Liver (tissue), 8 donors: ENCODE measurements at regions not wholly inside any gene's neighbourhood (a gene's known extent, or its start where the extent isn't known, plus 50 kb on each side); places are given as distances from the start of the nearest gene placed in this dataset.

Source experiments
- DNase-seq: peaks from one replicate; pipeline ENCODE4 v3.0.0-alpha.2; 2017; ENCODE audit warnings: low spot score
- H3K27ac ChIP-seq, 2 donors: one replicate each; pipeline ENCODE4 v1.7.0; 2013; ENCODE audit warnings: inconsistent platforms in 2 of 2, low read length in 2 of 2, control low read depth in 1 of 2, low read depth in 1 of 2, mild to moderate bottlenecking in 1 of 2
- H3K27me3 ChIP-seq, 4 donors: one replicate each; pipeline versions ENCODE4 v1.6.1 to v1.7.0; 2013; ENCODE audit warnings: low read length in 3 of 4, inconsistent platforms in 1 of 4, mild to moderate bottlenecking in 1 of 4, moderate library complexity in 1 of 4; ENCODE audit not compliant: control insufficient read depth in 4 of 4, insufficient read depth in 4 of 4
- H3K36me3 ChIP-seq, 4 donors: one replicate each; pipeline versions ENCODE4 v1.6.1 to v1.7.0; 2013; ENCODE audit warnings: low read length in 3 of 4, mild to moderate bottlenecking in 3 of 4, low read depth in 1 of 4, moderate library complexity in 1 of 4; ENCODE audit not compliant: control insufficient read depth in 4 of 4, insufficient read depth in 3 of 4
- H3K4me1 ChIP-seq, 4 donors: one replicate each; pipeline versions ENCODE4 v1.6.1 to v1.7.0; 2013; ENCODE audit warnings: low read length in 3 of 4, mild to moderate bottlenecking in 3 of 4, moderate library complexity in 1 of 4; ENCODE audit not compliant: control insufficient read depth in 4 of 4, insufficient read depth in 4 of 4
- H3K4me3 ChIP-seq, 3 donors: one replicate each; pipeline versions ENCODE4 v1.6.1 to v1.7.0; 2013; ENCODE audit warnings: low read length in 3 of 3, control low read depth in 1 of 3, low read depth in 1 of 3, mild to moderate bottlenecking in 1 of 3
- H3K9ac ChIP-seq, 2 donors: one replicate each; pipeline ENCODE4 v1.7.0; 2013; ENCODE audit warnings: low read length in 2 of 2, mild to moderate bottlenecking in 2 of 2, moderate library complexity in 2 of 2, control low read depth in 1 of 2, low read depth in 1 of 2
- H3K9me3 ChIP-seq, 4 donors: one replicate each; pipeline versions ENCODE4 v1.6.1 to v1.7.0; 2013; ENCODE audit warnings: low read length in 3 of 4; ENCODE audit not compliant: control insufficient read depth in 4 of 4
- EGR1 ChIP-seq, 2 donors: IDR thresholded peaks; 2 replicates each; pipeline ENCODE4 v1.6.1; 2016 to 2018; ENCODE audit warnings: antibody characterized with exemption in 2 of 2, low read depth in 2 of 2
- FOXA1 ChIP-seq: IDR thresholded peaks from 2 replicates; pipeline ENCODE4 v1.6.1; 2016; ENCODE audit warnings: antibody characterized with exemption
- FOXA2 ChIP-seq: IDR thresholded peaks from 2 replicates; pipeline ENCODE4 v1.6.1; 2016; ENCODE audit warnings: antibody characterized with exemption
- GABPA ChIP-seq, 2 donors: IDR thresholded peaks in 1 of 2; conservative IDR thresholded peaks in 1 of 2; 2 replicates each; pipeline ENCODE4 v1.6.1; 2016; ENCODE audit warnings: antibody characterized with exemption in 2 of 2, mild to moderate bottlenecking in 1 of 2, moderate library complexity in 1 of 2
- HNF4A ChIP-seq, 2 donors: conservative IDR thresholded peaks; 2 replicates each; pipeline ENCODE4 v1.6.1; 2016; ENCODE audit warnings: antibody characterized with exemption in 2 of 2, mild to moderate bottlenecking in 2 of 2
- HNF4G ChIP-seq: IDR thresholded peaks from 2 replicates; pipeline ENCODE4 v1.6.1; 2016; ENCODE audit warnings: antibody characterized with exemption
- JUND ChIP-seq, 2 donors: IDR thresholded peaks; 2 replicates each; pipeline ENCODE4 v1.6.1; 2016; ENCODE audit warnings: antibody characterized with exemption in 2 of 2
- NR2F2 ChIP-seq: IDR thresholded peaks from 2 replicates; pipeline ENCODE4 v1.6.1; 2016; ENCODE audit warnings: antibody characterized with exemption
- RAD21 ChIP-seq, 2 donors: IDR thresholded peaks; 2 replicates each; pipeline ENCODE4 v1.6.1; 2016; ENCODE audit warnings: antibody characterized with exemption in 2 of 2, mild to moderate bottlenecking in 2 of 2
- RXRA ChIP-seq, 2 donors: IDR thresholded peaks; 2 replicates each; pipeline ENCODE4 v1.6.1; 2017 to 2018; ENCODE audit warnings: antibody characterized with exemption in 2 of 2, mild to moderate bottlenecking in 1 of 2
- SP1 ChIP-seq: IDR thresholded peaks from 2 replicates; pipeline ENCODE4 v1.6.1; 2018; ENCODE audit warnings: antibody characterized with exemption, mild to moderate bottlenecking
- TAF1 ChIP-seq: conservative IDR thresholded peaks from 2 replicates; pipeline ENCODE4 v1.6.1; 2016; ENCODE audit warnings: antibody characterized with exemption, mild to moderate bottlenecking
- YY1 ChIP-seq: IDR thresholded peaks from 2 replicates; pipeline ENCODE4 v1.6.1; 2016; ENCODE audit warnings: antibody characterized with exemption, mild to moderate bottlenecking
- WGBS: extraction: QIAGEN DNeasy Blood & Tissue Kit; methylation state at CpG from one replicate; pipeline ENCODE4 v1.1.7; 2013; 5-methylcytosine and 5-hydroxymethylcytosine counted together
- TF ChIP-seq, protein P1 (sequence below): fragments of 150-350 bp; IDR thresholded peaks from 2 replicates; pipeline ENCODE4 v1.5.1; 2017; ENCODE audit warnings: improper control_type of control experiment, low read depth, low read length; ENCODE audit not compliant: missing input control
- TF ChIP-seq, protein P2 (sequence below): IDR thresholded peaks from 2 replicates; pipeline ENCODE4 v1.6.1; 2016; ENCODE audit warnings: antibody characterized with exemption, mild to moderate bottlenecking
- TF ChIP-seq, protein P3 (sequence below): IDR thresholded peaks from 2 replicates; pipeline ENCODE4 v1.6.1; 2016; ENCODE audit warnings: antibody characterized with exemption
- TF ChIP-seq, protein P4 (sequence below): IDR thresholded peaks from 2 replicates; pipeline ENCODE4 v1.6.1; 2016; ENCODE audit warnings: antibody characterized with exemption
- TF ChIP-seq, protein P5 (sequence below): IDR thresholded peaks from 2 replicates; pipeline ENCODE4 v1.6.1; 2016; ENCODE audit warnings: antibody characterized with exemption
- donor health status: healthy.
- donor health status: healthy.
- donor health status: healthy.
- donor health status: healthy.
- donor health status: healthy.

DNA sequence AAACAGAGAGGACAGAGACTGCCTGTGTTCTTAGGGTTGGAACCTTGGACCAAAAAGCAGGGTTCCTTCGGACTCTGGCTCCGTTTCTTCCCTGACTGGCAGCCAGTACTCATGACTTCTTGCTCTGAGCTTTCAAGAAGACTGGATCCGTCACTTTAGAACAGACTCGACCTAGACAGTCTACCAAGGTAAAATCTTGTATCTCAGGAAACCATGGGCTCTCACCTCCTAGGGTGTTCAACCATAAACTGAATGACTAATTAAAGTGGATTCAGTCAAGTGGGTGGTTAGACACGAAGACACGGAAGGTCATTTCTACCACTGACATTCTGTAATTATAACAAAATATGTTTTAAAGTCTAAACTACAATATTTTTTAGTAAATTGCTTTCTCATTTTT, 153.8 kb upstream of the SLC39A10 start:
- no peak for DNase-seq
- 87% methylated on average over 6 of the region's 6 CpGs for whole genome bisulfite sequencing
- Histone ChIP-seq H3K36me3 (no peaks in the 10 kb centered on the region), H3K9ac (no peak overlapping the region), H3K4me1 (no peaks in the 10 kb centered on the region), H3K4me3 (no peak overlapping the region), H3K27me3 (no peaks in the 10 kb centered on the region), H3K27ac (no peak overlapping the region), H3K9me3 (peaks cover 0 to 5% (median 0%) of the 10 kb centered on the region in 4 donors)
- TF ChIP-seq HNF4G = no peak
- TF ChIP-seq, protein P1, sequence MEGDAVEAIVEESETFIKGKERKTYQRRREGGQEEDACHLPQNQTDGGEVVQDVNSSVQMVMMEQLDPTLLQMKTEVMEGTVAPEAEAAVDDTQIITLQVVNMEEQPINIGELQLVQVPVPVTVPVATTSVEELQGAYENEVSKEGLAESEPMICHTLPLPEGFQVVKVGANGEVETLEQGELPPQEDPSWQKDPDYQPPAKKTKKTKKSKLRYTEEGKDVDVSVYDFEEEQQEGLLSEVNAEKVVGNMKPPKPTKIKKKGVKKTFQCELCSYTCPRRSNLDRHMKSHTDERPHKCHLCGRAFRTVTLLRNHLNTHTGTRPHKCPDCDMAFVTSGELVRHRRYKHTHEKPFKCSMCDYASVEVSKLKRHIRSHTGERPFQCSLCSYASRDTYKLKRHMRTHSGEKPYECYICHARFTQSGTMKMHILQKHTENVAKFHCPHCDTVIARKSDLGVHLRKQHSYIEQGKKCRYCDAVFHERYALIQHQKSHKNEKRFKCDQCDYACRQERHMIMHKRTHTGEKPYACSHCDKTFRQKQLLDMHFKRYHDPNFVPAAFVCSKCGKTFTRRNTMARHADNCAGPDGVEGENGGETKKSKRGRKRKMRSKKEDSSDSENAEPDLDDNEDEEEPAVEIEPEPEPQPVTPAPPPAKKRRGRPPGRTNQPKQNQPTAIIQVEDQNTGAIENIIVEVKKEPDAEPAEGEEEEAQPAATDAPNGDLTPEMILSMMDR = no peak
- no peak for TF ChIP-seq NR2F2
- TF ChIP-seq SP1 = no peak
- TF ChIP-seq TAF1 = no peak
- TF ChIP-seq, protein P2, sequence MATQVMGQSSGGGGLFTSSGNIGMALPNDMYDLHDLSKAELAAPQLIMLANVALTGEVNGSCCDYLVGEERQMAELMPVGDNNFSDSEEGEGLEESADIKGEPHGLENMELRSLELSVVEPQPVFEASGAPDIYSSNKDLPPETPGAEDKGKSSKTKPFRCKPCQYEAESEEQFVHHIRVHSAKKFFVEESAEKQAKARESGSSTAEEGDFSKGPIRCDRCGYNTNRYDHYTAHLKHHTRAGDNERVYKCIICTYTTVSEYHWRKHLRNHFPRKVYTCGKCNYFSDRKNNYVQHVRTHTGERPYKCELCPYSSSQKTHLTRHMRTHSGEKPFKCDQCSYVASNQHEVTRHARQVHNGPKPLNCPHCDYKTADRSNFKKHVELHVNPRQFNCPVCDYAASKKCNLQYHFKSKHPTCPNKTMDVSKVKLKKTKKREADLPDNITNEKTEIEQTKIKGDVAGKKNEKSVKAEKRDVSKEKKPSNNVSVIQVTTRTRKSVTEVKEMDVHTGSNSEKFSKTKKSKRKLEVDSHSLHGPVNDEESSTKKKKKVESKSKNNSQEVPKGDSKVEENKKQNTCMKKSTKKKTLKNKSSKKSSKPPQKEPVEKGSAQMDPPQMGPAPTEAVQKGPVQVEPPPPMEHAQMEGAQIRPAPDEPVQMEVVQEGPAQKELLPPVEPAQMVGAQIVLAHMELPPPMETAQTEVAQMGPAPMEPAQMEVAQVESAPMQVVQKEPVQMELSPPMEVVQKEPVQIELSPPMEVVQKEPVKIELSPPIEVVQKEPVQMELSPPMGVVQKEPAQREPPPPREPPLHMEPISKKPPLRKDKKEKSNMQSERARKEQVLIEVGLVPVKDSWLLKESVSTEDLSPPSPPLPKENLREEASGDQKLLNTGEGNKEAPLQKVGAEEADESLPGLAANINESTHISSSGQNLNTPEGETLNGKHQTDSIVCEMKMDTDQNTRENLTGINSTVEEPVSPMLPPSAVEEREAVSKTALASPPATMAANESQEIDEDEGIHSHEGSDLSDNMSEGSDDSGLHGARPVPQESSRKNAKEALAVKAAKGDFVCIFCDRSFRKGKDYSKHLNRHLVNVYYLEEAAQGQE = no peak
- no peak for TF ChIP-seq RAD21 (IDR thresholded peaks at IDR 0.05)
- TF ChIP-seq, protein P3, sequence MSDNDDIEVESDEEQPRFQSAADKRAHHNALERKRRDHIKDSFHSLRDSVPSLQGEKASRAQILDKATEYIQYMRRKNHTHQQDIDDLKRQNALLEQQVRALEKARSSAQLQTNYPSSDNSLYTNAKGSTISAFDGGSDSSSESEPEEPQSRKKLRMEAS = no peak
- TF ChIP-seq, protein P4, sequence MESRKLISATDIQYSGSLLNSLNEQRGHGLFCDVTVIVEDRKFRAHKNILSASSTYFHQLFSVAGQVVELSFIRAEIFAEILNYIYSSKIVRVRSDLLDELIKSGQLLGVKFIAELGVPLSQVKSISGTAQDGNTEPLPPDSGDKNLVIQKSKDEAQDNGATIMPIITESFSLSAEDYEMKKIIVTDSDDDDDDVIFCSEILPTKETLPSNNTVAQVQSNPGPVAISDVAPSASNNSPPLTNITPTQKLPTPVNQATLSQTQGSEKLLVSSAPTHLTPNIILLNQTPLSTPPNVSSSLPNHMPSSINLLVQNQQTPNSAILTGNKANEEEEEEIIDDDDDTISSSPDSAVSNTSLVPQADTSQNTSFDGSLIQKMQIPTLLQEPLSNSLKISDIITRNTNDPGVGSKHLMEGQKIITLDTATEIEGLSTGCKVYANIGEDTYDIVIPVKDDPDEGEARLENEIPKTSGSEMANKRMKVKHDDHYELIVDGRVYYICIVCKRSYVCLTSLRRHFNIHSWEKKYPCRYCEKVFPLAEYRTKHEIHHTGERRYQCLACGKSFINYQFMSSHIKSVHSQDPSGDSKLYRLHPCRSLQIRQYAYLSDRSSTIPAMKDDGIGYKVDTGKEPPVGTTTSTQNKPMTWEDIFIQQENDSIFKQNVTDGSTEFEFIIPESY = no peak
- TF ChIP-seq JUND (IDR thresholded peaks at IDR 0.05) = no peak
- TF ChIP-seq HNF4A (conservative IDR thresholded peaks at IDR 0.05) = no peak
- no peak for TF ChIP-seq FOXA2
- TF ChIP-seq, protein P5, sequence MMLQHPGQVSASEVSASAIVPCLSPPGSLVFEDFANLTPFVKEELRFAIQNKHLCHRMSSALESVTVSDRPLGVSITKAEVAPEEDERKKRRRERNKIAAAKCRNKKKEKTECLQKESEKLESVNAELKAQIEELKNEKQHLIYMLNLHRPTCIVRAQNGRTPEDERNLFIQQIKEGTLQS = no peak
- no peak for TF ChIP-seq YY1
- TF ChIP-seq GABPA (IDR thresholded peaks at IDR 0.05 in 1 of 2, conservative IDR thresholded peaks at IDR 0.05 in 1 of 2) = no peak
- no peak for TF ChIP-seq RXRA (IDR thresholded peaks at IDR 0.05)

DNA sequence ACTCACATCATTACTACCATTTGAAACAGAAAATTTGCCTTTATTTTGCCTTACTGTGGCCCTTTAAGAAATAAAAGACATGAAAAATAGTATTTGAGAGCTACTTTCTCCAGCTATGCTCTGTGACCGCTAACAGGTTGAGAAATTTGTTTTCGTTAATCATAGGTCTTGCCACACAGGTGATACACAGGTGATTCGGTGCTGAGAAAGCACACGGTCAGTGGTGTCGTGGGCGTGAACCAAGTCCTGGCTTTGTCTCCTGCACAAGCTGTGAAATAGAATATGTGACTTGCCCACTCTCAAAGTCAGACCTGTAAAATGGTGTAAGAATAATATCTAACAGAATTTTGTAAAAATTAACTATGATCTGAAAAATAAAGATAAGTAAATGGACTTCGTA, 155.3 kb upstream of the SLC39A10 start:
- Histone ChIP-seq H3K36me3 (no peaks in the 10 kb centered on the region), H3K9me3 (no peaks in the 10 kb centered on the region), H3K4me1 (no peaks in the 10 kb centered on the region), H3K4me3 (no peak overlapping the region), H3K9ac (no peak overlapping the region), H3K27ac (no peak overlapping the region), H3K27me3 (no peaks in the 10 kb centered on the region)
- WGBS = 84% methylated on average over 7 of the region's 7 CpGs
- no peak for TF ChIP-seq SP1
- no peak for TF ChIP-seq FOXA1
- TF ChIP-seq NR2F2 = no peak
- TF ChIP-seq, protein P5 = no peak
- TF ChIP-seq FOXA2 = no peak
- TF ChIP-seq, protein P1 = no peak
- TF ChIP-seq, protein P4 = no peak
- TF ChIP-seq, protein P3 = no peak
- no peak for TF ChIP-seq EGR1 (IDR thresholded peaks at IDR 0.05; ENCODE audit: low read depth in 2 of 2)
- TF ChIP-seq HNF4A (conservative IDR thresholded peaks at IDR 0.05) = no peak
- TF ChIP-seq RAD21 (IDR thresholded peaks at IDR 0.05) = no peak
- TF ChIP-seq RXRA (IDR thresholded peaks at IDR 0.05) = no peak
- no peak for DNase-seq
